GM12878 (cell line): ENCODE measurements at regions not wholly inside any gene's neighbourhood (a gene's known extent, or its start where the extent isn't known, plus 50 kb on each side); places are given as distances from the start of the nearest gene placed in this dataset.

Source experiments
- ATAC-seq: fragments of 200-7000 bp; cut with Tn5 transposase; 3 replicates; pipeline ENCODE4 v1.9.1; 2020; ENCODE audit warnings: mild to moderate bottlenecking, moderate library complexity
- BruUV-seq: library from RNA; stranded (reverse); fragments of 400-500 nt; replicated peaks from 2 replicates; lab custom pipeline; 2021; lab: Mats Ljungman, UMichigan
- CTCF ChIA-PET: fragments of 300-600 bp; sonication (Branson Sonifier 250); formaldehyde crosslinking; extraction: SDS; loops from one replicate; lab custom pipeline; 2021; ENCODE audit warnings: inconsistent platforms; lab: Yijun Ruan, JAX
- POLR2A ChIA-PET: fragments of 350-600 bp; formaldehyde crosslinking; extraction: SDS; loops from one replicate; lab custom pipeline; 2021; ENCODE audit warnings: inconsistent platforms; lab: Charles Lee
- RAD21 ChIA-PET: fragments of 300-600 bp; sonication (Branson Sonifier 250); formaldehyde crosslinking; loops from one replicate; lab custom pipeline; 2023; ENCODE audit warnings: antibody characterized with exemption; ENCODE audit not compliant: unreplicated experiment; lab: Charles Lee
- SMC1A ChIA-PET: fragments of 300-600 bp; sonication (Branson Sonifier 250); formaldehyde crosslinking; loops from one replicate; lab custom pipeline; 2023; ENCODE audit not compliant: unreplicated experiment, uncharacterized antibody; lab: Charles Lee
- DNase-seq: peaks from one replicate; pipeline ENCODE4 v3.0.0-alpha.2; 2011; ENCODE audit warnings: low read depth, low spot score
- FAIRE-seq: peaks from 3 replicates; lab custom pipeline; 2011; peaks lifted over from hg19 to GRCh38; lab: Jason Lieb, UNC
- H2AFZ ChIP-seq: 2 replicates; pipeline ENCODE4 v1.6.0; 2011; ENCODE audit warnings: low read depth, low read length, control low read depth; ENCODE audit not compliant: control insufficient read depth
- H3K27ac ChIP-seq: 2 replicates; pipeline ENCODE4 v1.5.1; 2011; ENCODE audit warnings: control low read depth; ENCODE audit not compliant: control insufficient read depth, insufficient read depth
- H3K27me3 ChIP-seq, 2 experiments: replicated peaks in 1 of 2; 2 replicates each; pipeline versions ENCODE4 v1.6.0 to v1.6.1; 2011; ENCODE audit warnings: low read length in 1 of 2; ENCODE audit not compliant: control insufficient read depth in 2 of 2, insufficient read depth in 2 of 2
- H3K36me3 ChIP-seq, 2 experiments: 2 replicates each; pipeline ENCODE4 v1.5.1; 2011; ENCODE audit warnings: low read length in 1 of 2; ENCODE audit not compliant: control insufficient read depth in 2 of 2, insufficient read depth in 2 of 2
- H3K4me1 ChIP-seq: 2 replicates; pipeline ENCODE4 v1.6.1; 2011; ENCODE audit warnings: mild to moderate bottlenecking, low read length, moderate library complexity, mixed read lengths; ENCODE audit not compliant: control insufficient read depth, insufficient read depth
- H3K4me2 ChIP-seq: 2 replicates; pipeline ENCODE4 v1.6.0; 2011; ENCODE audit warnings: control low read depth; ENCODE audit not compliant: control insufficient read depth, insufficient read depth
- H3K4me3 ChIP-seq: fragments of 200-600 bp; sonication (generic); 2 replicates; pipeline ENCODE4 v1.5.1; 2016
- H3K79me2 ChIP-seq: 2 replicates; pipeline ENCODE4 v1.6.0; 2011; ENCODE audit warnings: low read length; ENCODE audit not compliant: control insufficient read depth, insufficient read depth
- H3K9ac ChIP-seq: 2 replicates; pipeline ENCODE4 v1.8.0; 2011; ENCODE audit warnings: low read length, control low read depth, mixed read lengths; ENCODE audit not compliant: control insufficient read depth, insufficient read depth
- H3K9me3 ChIP-seq: replicated peaks from 3 replicates; pipeline ENCODE4 v1.5.1; 2011; ENCODE audit warnings: mild to moderate bottlenecking, low read length; ENCODE audit not compliant: control insufficient read depth, insufficient read depth
- H4K20me1 ChIP-seq: 2 replicates; pipeline ENCODE4 v1.6.0; 2011; ENCODE audit not compliant: control insufficient read depth, insufficient read depth
- BHLHE40 ChIP-seq, 2 experiments: fragments of 450-650 bp in 1 of 2; IDR thresholded peaks; 2 replicates each; pipeline ENCODE4 v1.6.1; 2011 to 2017; ENCODE audit warnings: low read depth in 2 of 2, borderline replicate concordance in 1 of 2, improper control_type of control experiment in 1 of 2, low read length in 1 of 2, mild to moderate bottlenecking in 1 of 2
- CBX3 ChIP-seq: fragments of 200-600 bp; sonication (generic); IDR thresholded peaks from 2 replicates; pipeline ENCODE4 v1.6.1; 2016; ENCODE audit warnings: low read depth, borderline replicate concordance
- CUX1 ChIP-seq: IDR thresholded peaks from 2 replicates; pipeline ENCODE4 v1.6.1; 2012; ENCODE audit warnings: improper control_type of control experiment, low read depth, low read length; ENCODE audit not compliant: insufficient replicate concordance
- EZH2 ChIP-seq: IDR thresholded peaks from 2 replicates; pipeline ENCODE4 v1.6.1; 2012; ENCODE audit warnings: low read depth, mild to moderate bottlenecking, control low read depth, inconsistent platforms, low read length, borderline replicate concordance; ENCODE audit not compliant: control insufficient read depth
- GABPA ChIP-seq: IDR thresholded peaks from 2 replicates; pipeline ENCODE4 v1.6.1; 2014; ENCODE audit warnings: antibody characterized with exemption, low read depth, mild to moderate bottlenecking, inconsistent platforms
- HDAC2 ChIP-seq: fragments of 200-600 bp; sonication (generic); IDR thresholded peaks from 2 replicates; pipeline ENCODE4 v1.6.1; 2017
- IKZF2 ChIP-seq, 2 experiments: fragments of 450-650 bp; IDR thresholded peaks; 2 replicates each; pipeline ENCODE4 v1.6.1; 2017; ENCODE audit warnings: mild to moderate bottlenecking in 2 of 2, moderate library complexity in 2 of 2
- KAT2A ChIP-seq: conservative IDR thresholded peaks from 2 replicates; pipeline ENCODE4 v1.6.1; 2011; ENCODE audit warnings: low read depth, low read length; ENCODE audit not compliant: control insufficient read depth
- MTA3 ChIP-seq: IDR thresholded peaks from 2 replicates; pipeline ENCODE4 v1.6.1; 2012; ENCODE audit warnings: low read length, inconsistent platforms, borderline replicate concordance
- NBN ChIP-seq: fragments of 450-650 bp; IDR thresholded peaks from 2 replicates; pipeline ENCODE4 v1.6.1; 2016
- NFXL1 ChIP-seq: fragments of 450-650 bp; IDR thresholded peaks from 2 replicates; pipeline ENCODE4 v1.6.1; 2017; ENCODE audit warnings: antibody characterized with exemption, mild to moderate bottlenecking, borderline replicate concordance
- PML ChIP-seq: IDR thresholded peaks from 2 replicates; pipeline ENCODE4 v1.6.1; 2012; ENCODE audit warnings: low read length, inconsistent platforms
- SP1 ChIP-seq: IDR thresholded peaks from one replicate; pipeline ENCODE4 v1.6.1; 2011; ENCODE audit warnings: low read depth, low read length
- TCF7 ChIP-seq: IDR thresholded peaks from 2 replicates; pipeline ENCODE4 v1.6.1; 2014; ENCODE audit warnings: antibody characterized with exemption, borderline replicate concordance
- USF1 ChIP-seq: IDR thresholded peaks from 2 replicates; pipeline ENCODE4 v1.6.1; 2011; ENCODE audit warnings: borderline replicate concordance, low read depth, mild to moderate bottlenecking, moderate library complexity, mixed read lengths, low read length; ENCODE audit not compliant: insufficient read depth; ENCODE audit errors: extremely low read length
- USF2 ChIP-seq: IDR thresholded peaks from 2 replicates; pipeline ENCODE4 v1.6.1; 2011; ENCODE audit warnings: low read depth, low read length, improper control_type of control experiment, borderline replicate concordance
- ZNF384 ChIP-seq: IDR thresholded peaks from 2 replicates; pipeline ENCODE4 v1.6.1; 2012; ENCODE audit warnings: low read depth, mild to moderate bottlenecking, low read length, improper control_type of control experiment, borderline replicate concordance
- ZNF622 ChIP-seq: fragments of 450-650 bp; IDR thresholded peaks from 2 replicates; pipeline ENCODE4 v1.6.1; 2017; ENCODE audit warnings: mild to moderate bottlenecking, inconsistent platforms
- WGBS: methylation state at CpG from one replicate; pipeline ENCODE4 v1.1.6; 2016; ENCODE audit warnings: low lambda C conversion rate; ENCODE audit not compliant: insufficient replicate concordance, insufficient coverage; ENCODE audit errors: missing lambda C conversion rate; 5-methylcytosine and 5-hydroxymethylcytosine counted together
- in situ Hi-C: fragments of 300-500 bp; cut with MboI; formaldehyde crosslinking; loops from 9 replicates; pipeline ENCODE4 v1.14.3; 2018; ENCODE audit warnings: mixed read lengths
- intact Hi-C: fragments of 100-400 bp; cut with micrococcal nuclease; formaldehyde crosslinking; loops from one replicate; pipeline ENCODE4 v1.14.2; 2022; ENCODE audit not compliant: unreplicated experiment

GRCh38 chr6:6962086-6962485, 145.7 kb upstream of the RREB1 start:
- intact Hi-C loops, result no loop called here
- Histone ChIP-seq H3K79me2 (no peaks in the 10 kb centered on the region), H3K9me3 (no peaks in the 10 kb centered on the region), H3K27ac (no peak overlapping the region), H3K4me2 (no peak overlapping the region), H2AFZ (no peak overlapping the region), H3K36me3 (no peaks in the 10 kb centered on the region), H3K4me3 (no peak overlapping the region), H3K9ac (no peak overlapping the region), H3K4me1 (no peaks in the 10 kb centered on the region), H3K27me3 (no peaks in the 10 kb centered on the region), H4K20me1 (no peaks in the 10 kb centered on the region)
- ChIA-PET RAD21 (interaction anchor here (1.2 kb wide), 1 partner anchor 9 kb away, joined by 3 read pairs; no protein-coding TSS in a partner anchor), POLR2A (no interaction called here), CTCF (no interaction called here), SMC1A (no interaction called here)
- no peak for DNase-seq
- TF ChIP-seq ZNF622 (no peak), HDAC2 (no peak), BHLHE40 (IDR thresholded peaks at IDR 0.05; ENCODE audit: borderline replicate concordance in 1 of 2, low read depth in 2 of 2, low read length in 1 of 2) (no peak), ZNF384 (no peak), MTA3 (no peak), KAT2A (no peak), USF1 (no peak), SP1 (no peak), TCF7 (no peak), GABPA (no peak), IKZF2 (IDR thresholded peaks at IDR 0.05) (no peak), NFXL1 (no peak), CBX3 (no peak), NBN (no peak), EZH2 (no peak), USF2 (no peak), CUX1 (no peak), PML (no peak)
- BruUV-seq, result no TSS peak
- 72% methylated on average over 4 of the region's 4 CpGs for WGBS
- in situ Hi-C loops, result no loop called here
- ATAC-seq, result no peak
- no peak for FAIRE-seq
